MM.1S (cell line): ENCODE measurements at regions not wholly inside any gene's neighbourhood (a gene's known extent, or its start where the extent isn't known, plus 50 kb on each side); places are given as distances from the start of the nearest gene placed in this dataset.

Source experiments
- CTCF ChIP-seq: fragments of 300-600 bp; sonication (generic); IDR thresholded peaks from 2 replicates; pipeline ENCODE4 v1.5.1; 2016; ENCODE audit warnings: antibody characterized with exemption, low read length, mixed read lengths
- EZH2 ChIP-seq: fragments of 300-600 bp; sonication (generic); optimal IDR thresholded peaks from 2 replicates; pipeline ENCODE3; 2017; ENCODE audit warnings: low read depth, mild to moderate bottlenecking, antibody characterized with exemption, low read length, mixed read lengths
- EZH2phosphoT487 ChIP-seq: fragments of 300-600 bp; sonication (generic); IDR thresholded peaks from 2 replicates; pipeline ENCODE4 v1.6.1; 2018; ENCODE audit warnings: antibody characterized with exemption, low read length

- no peak for TF ChIP-seq CTCF
- TF ChIP-seq EZH2, result no peak
- no peak for TF ChIP-seq EZH2phosphoT487
Measured at GRCh38 chr21:22903851-22904250, 1905.6 kb downstream of the NCAM2 start.
